ENCODE measurements at regions not wholly inside any gene's neighbourhood (a gene's known extent, or its start where the extent isn't known, plus 50 kb on each side); places are given as distances from the start of the nearest gene placed in this dataset.

DNA sequence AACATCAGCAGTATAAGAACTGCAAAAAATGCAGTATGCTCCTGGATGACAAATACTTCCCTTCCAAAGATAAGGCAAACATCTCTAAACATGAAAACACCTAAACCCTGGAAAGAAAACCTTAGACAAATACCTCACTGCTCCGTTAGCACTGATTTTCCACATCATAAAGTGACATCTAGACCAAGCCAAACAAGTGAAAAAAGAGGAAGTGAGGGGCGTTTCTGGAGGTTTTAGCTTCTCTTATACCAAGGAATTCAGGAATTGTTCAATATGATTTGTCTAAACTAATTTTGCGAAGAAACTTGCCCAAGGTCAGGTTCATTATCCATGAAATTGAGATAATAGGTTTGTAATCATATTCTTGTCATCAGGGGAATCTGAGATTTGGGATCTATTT is 279.7 kb downstream of the ADRA2A start:
- TF ChIP-seq EZH2 (IDR thresholded peaks at IDR 0.05) (no peak), POLR2AphosphoS5 (IDR thresholded peaks at IDR 0.05; ENCODE audit: borderline replicate concordance, low read depth, low read length) (no peak)
